Endothelial cell (in vitro differentiated cells): ENCODE measurements at regions not wholly inside any gene's neighbourhood (a gene's known extent, or its start where the extent isn't known, plus 50 kb on each side); places are given as distances from the start of the nearest gene placed in this dataset.

Experiments used
- DNase-seq: peaks from one replicate; pipeline ENCODE4 v3.0.0; 2021; ENCODE audit warnings: low spot score
- H3K27ac Mint-ChIP-seq: one replicate; pipeline ENCODE4 v1.8.0; 2021; ENCODE audit warnings: mixed read lengths, inconsistent platforms; ENCODE audit not compliant: unreplicated experiment
- H3K27me3 Mint-ChIP-seq: one replicate; pipeline ENCODE4 v1.8.0; 2021; ENCODE audit warnings: mild to moderate bottlenecking, moderate library complexity, mixed read lengths, inconsistent platforms; ENCODE audit not compliant: unreplicated experiment
- H3K36me3 Mint-ChIP-seq: one replicate; pipeline ENCODE4 v1.8.0; 2021; ENCODE audit warnings: mild to moderate bottlenecking, low read depth, mixed read lengths, inconsistent platforms; ENCODE audit not compliant: unreplicated experiment
- H3K4me1 Mint-ChIP-seq: one replicate; pipeline ENCODE4 v1.8.0; 2021; ENCODE audit warnings: mild to moderate bottlenecking, mixed read lengths, inconsistent platforms; ENCODE audit not compliant: unreplicated experiment
- H3K4me3 Mint-ChIP-seq: one replicate; pipeline ENCODE4 v1.8.0; 2021; ENCODE audit warnings: mild to moderate bottlenecking, mixed read lengths, inconsistent platforms; ENCODE audit not compliant: unreplicated experiment
- H3K9me3 Mint-ChIP-seq: one replicate; pipeline ENCODE4 v1.8.0; 2021; ENCODE audit warnings: mixed read lengths, inconsistent platforms; ENCODE audit not compliant: unreplicated experiment
- CTCF ChIP-seq: fragments of 200-600 bp; sonication (generic); IDR thresholded peaks from one replicate; pipeline ENCODE4 v1.5.0; 2021; ENCODE audit warnings: antibody characterized with exemption; ENCODE audit not compliant: unreplicated experiment

GRCh38 chr15:92322566-92323355 is 70.9 kb upstream of the ST8SIA2 start:
- H3K4me1 Mint-ChIP-seq: peaks cover 6% of the 10 kb centered on the region
- TF ChIP-seq CTCF: no peak
- H3K4me3 Mint-ChIP-seq: no peak overlapping the region

GRCh38 chr15:92323525-92323924 is 70.2 kb upstream of the ST8SIA2 start:
- Mint-ChIP-seq H3K27me3 (peaks cover 8% of the 10 kb centered on the region), H3K36me3 (no peaks in the 10 kb centered on the region), H3K27ac (no peak overlapping the region), H3K4me1 (peaks cover 6% of the 10 kb centered on the region), H3K4me3 (no peak overlapping the region), H3K9me3 (no peaks in the 10 kb centered on the region)
- no peak for TF ChIP-seq CTCF
- no peak for DNase-seq

More at GRCh38 chr15:92322566-92323355, 70.9 kb upstream of the ST8SIA2 start:
- Mint-ChIP-seq H3K27me3 (peaks cover 8% of the 10 kb centered on the region), H3K36me3 (no peaks in the 10 kb centered on the region), H3K9me3 (no peaks in the 10 kb centered on the region), H3K27ac (no peak overlapping the region)
- DNase-seq: no peak

GRCh38 chr15:92324101-92324963 is 69.3 kb upstream of the ST8SIA2 start:
- no peaks in the 10 kb centered on the region for H3K9me3 Mint-ChIP-seq
- no peak overlapping the region for H3K27ac Mint-ChIP-seq
- H3K4me3 Mint-ChIP-seq: no peak overlapping the region
- no peak for TF ChIP-seq CTCF
- no peaks in the 10 kb centered on the region for H3K36me3 Mint-ChIP-seq
- DNase-seq: no peak
- peaks cover 6% of the 10 kb centered on the region for H3K4me1 Mint-ChIP-seq
- H3K27me3 Mint-ChIP-seq: peaks cover 10% of the 10 kb centered on the region

GRCh38 chr15:92326236-92326635 is 67.4 kb upstream of the ST8SIA2 start:
- Mint-ChIP-seq H3K36me3 (no peaks in the 10 kb centered on the region), H3K4me1 (peaks cover 2% of the 10 kb centered on the region), H3K27ac (no peak overlapping the region), H3K27me3 (peaks cover 7% of the 10 kb centered on the region), H3K4me3 (no peak overlapping the region), H3K9me3 (no peaks in the 10 kb centered on the region)
- DNase-seq: no peak
- TF ChIP-seq CTCF: no peak

GRCh38 chr15:92327033-92327432 is 66.6 kb upstream of the ST8SIA2 start:
- Mint-ChIP-seq H3K4me3 (no peak overlapping the region), H3K27ac (no peak overlapping the region), H3K4me1 (no peaks in the 10 kb centered on the region), H3K36me3 (no peaks in the 10 kb centered on the region), H3K27me3 (peaks cover 7% of the 10 kb centered on the region), H3K9me3 (no peaks in the 10 kb centered on the region)
- no peak for TF ChIP-seq CTCF
- no peak for DNase-seq
